Chondrocyte (in vitro differentiated cells): ENCODE measurements at regions not wholly inside any gene's neighbourhood (a gene's known extent, or its start where the extent isn't known, plus 50 kb on each side); places are given as distances from the start of the nearest gene placed in this dataset.

Experiments
- DNase-seq: peaks from one replicate; pipeline ENCODE4 v3.0.0; 2021; ENCODE audit warnings: mixed read lengths, low spot score
- H3K27ac Mint-ChIP-seq: one replicate; pipeline ENCODE4 v1.8.0; 2021; ENCODE audit warnings: mild to moderate bottlenecking, moderate library complexity, mixed read lengths; ENCODE audit not compliant: unreplicated experiment
- H3K27me3 Mint-ChIP-seq: 2 replicates; pipeline ENCODE4 v1.8.0; 2021; ENCODE audit warnings: low read depth, mixed read lengths
- H3K36me3 Mint-ChIP-seq: 2 replicates; pipeline ENCODE4 v1.8.0; 2021; ENCODE audit warnings: low read depth, mixed read lengths
- H3K4me1 Mint-ChIP-seq: 2 replicates; pipeline ENCODE4 v1.8.0; 2021; ENCODE audit warnings: low read depth, mild to moderate bottlenecking, mixed read lengths
- H3K4me3 Mint-ChIP-seq: one replicate; pipeline ENCODE4 v1.8.0; 2021; ENCODE audit warnings: mild to moderate bottlenecking, moderate library complexity, mixed read lengths; ENCODE audit not compliant: unreplicated experiment
- H3K9me3 Mint-ChIP-seq: 2 replicates; pipeline ENCODE4 v1.8.0; 2021; ENCODE audit warnings: low read depth, mixed read lengths
- TF ChIP-seq, protein P1 (sequence below): fragments of 200-600 bp; sonication (generic); IDR thresholded peaks from 2 replicates; pipeline ENCODE4 v1.5.0; 2021; ENCODE audit warnings: antibody characterized with exemption, mild to moderate bottlenecking, moderate library complexity

DNA sequence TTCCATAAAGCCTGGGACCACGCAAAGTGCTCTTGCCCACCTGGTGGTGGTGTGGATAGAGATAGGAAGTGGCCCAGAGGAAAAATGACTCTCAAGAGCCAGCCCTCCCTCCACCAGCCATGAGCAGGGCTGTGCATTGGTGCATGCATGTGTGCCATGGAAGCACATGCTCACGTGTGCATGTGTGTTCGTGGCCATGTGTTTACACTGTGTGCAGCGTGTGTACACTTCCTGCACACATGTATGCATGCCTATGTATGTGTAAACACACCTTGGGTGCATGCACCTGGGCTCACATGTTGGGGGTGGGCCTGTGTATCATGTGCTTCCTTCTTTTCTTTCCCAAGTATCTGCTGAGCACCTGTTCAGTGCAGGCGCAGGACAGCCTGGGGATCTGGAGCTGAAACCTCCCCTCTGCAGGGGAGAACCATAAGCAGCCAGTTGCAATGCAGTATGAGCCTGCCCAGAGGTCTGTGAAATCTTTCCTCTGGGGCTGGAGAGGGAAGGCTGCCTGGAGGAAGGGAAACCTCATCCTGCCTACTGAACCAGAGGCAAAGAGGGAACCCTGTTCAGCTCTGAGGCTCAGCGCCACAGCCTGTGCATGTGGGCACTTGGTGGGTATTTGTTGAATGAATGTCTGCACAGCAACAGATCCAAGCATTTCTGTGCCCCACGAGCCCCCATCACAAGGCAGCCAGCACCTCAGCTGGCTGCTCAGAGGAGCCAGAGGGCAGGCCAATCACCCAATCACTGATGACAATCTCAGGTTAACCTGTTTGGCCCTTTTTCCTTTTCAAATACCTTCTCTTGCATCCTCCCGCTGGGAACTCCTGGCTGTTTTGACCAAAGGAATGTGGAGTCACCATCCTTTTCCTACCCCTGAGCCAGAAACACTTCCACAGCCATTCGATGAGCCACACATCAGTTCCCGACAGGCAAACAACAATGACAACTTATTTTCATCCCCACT is 327.0 kb downstream of the NPHP4 start:
- no peak overlapping the region for H3K4me3 Mint-ChIP-seq
- TF ChIP-seq, protein P1, sequence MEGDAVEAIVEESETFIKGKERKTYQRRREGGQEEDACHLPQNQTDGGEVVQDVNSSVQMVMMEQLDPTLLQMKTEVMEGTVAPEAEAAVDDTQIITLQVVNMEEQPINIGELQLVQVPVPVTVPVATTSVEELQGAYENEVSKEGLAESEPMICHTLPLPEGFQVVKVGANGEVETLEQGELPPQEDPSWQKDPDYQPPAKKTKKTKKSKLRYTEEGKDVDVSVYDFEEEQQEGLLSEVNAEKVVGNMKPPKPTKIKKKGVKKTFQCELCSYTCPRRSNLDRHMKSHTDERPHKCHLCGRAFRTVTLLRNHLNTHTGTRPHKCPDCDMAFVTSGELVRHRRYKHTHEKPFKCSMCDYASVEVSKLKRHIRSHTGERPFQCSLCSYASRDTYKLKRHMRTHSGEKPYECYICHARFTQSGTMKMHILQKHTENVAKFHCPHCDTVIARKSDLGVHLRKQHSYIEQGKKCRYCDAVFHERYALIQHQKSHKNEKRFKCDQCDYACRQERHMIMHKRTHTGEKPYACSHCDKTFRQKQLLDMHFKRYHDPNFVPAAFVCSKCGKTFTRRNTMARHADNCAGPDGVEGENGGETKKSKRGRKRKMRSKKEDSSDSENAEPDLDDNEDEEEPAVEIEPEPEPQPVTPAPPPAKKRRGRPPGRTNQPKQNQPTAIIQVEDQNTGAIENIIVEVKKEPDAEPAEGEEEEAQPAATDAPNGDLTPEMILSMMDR: no peak
- H3K4me1 Mint-ChIP-seq: no peaks in the 10 kb centered on the region
- peaks cover 15% of the 10 kb centered on the region for H3K9me3 Mint-ChIP-seq
- no peaks in the 10 kb centered on the region for H3K27me3 Mint-ChIP-seq
- no peak overlapping the region for H3K27ac Mint-ChIP-seq
- no peak for DNase-seq
- no peaks in the 10 kb centered on the region for H3K36me3 Mint-ChIP-seq

DNA sequence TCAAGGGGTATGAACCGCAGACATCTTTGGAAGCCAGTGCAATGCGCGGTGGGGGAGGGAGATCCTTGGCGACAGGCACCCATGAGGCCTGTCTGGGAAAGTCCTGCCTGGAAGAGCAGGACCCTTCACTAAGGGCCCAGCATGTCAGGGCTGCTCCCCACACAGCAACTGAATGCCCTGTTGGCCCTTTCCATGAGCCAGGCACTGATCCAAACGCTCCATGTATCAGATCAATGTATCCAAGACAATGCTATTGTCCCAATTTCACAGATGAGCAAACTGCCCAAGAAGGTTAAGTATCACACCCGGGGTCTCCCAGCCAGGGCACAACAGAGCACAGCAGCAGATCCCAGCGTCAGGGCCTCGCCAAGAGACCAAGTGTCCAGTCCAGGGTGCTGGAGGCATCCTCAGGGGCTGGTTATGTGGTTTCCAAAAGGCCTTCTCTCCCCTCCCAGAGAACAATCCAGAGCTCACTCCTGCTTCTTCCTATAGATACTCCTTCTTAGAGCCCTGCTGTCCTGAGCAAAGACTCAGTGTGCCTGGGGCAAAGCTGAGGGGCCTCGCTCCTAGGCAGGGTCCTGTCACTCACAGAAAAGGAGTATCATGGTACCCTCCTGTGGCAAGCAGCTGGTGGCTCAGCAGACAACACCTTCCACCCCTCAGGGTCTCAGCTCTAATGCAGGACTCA is 328.0 kb downstream of the NPHP4 start:
- no peak overlapping the region for H3K4me3 Mint-ChIP-seq
- no peaks in the 10 kb centered on the region for H3K4me1 Mint-ChIP-seq
- TF ChIP-seq, protein P1: no peak
- no peak for DNase-seq
- no peaks in the 10 kb centered on the region for H3K36me3 Mint-ChIP-seq
- H3K9me3 Mint-ChIP-seq: peaks cover 15% of the 10 kb centered on the region
- H3K27ac Mint-ChIP-seq: no peak overlapping the region
- no peaks in the 10 kb centered on the region for H3K27me3 Mint-ChIP-seq

DNA sequence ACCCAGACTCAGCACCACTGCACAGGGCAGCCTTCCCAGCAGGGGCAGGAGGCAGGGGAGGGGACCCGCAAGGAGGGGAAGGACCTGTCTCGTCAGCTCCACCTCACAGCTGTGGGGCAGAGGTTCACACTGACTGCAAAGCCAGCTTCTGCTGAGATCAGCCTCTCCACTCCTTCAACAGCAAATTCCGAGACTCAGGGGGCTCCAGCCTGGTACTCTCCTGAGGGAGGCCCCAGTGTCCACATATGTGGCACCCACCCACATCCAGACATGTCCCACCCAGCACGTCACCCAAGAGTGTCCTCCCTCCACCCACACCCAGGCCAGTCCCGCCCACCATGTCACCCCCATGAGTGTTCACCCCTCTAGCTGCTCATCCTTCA is 329.5 kb downstream of the NPHP4 start:
- no peaks in the 10 kb centered on the region for H3K4me1 Mint-ChIP-seq
- no peak overlapping the region for H3K4me3 Mint-ChIP-seq
- no peak for DNase-seq
- H3K27me3 Mint-ChIP-seq: no peaks in the 10 kb centered on the region
- TF ChIP-seq, protein P1: no peak
- H3K9me3 Mint-ChIP-seq: peaks cover 13% of the 10 kb centered on the region
- H3K36me3 Mint-ChIP-seq: no peaks in the 10 kb centered on the region
- no peak overlapping the region for H3K27ac Mint-ChIP-seq

DNA sequence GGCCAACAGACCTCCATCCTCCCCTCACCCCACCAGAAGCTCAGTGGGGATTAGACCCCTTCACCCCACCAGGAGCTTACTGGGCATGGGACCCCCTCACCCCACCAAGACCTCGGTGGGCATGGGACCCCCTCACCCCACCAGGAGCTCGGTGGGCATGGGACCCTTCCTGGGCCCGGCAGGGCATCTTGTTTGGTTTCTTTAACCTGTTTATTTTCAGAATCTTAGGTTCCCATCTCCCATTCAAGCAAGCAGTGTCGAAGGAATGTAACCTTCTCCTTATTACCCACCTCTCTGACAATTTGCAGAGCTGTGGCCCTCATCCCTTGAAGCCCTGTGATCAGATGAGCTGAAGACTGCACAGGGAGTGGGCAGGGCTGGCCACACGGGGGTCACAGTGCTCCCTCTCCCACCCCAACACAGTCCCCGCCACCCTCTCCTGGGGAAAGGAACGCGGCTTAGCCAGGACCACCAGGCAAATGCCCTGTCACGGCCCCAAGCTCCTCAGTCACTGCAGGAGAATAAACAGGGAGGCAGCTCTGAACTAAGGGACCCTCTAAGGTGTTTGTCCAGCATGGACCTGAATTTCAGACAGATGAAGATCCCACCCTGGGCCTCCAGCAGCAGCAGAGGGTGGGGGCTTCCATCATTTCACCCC is 330.0 kb downstream of the NPHP4 start:
- Mint-ChIP-seq H3K4me3 (no peak overlapping the region), H3K36me3 (no peaks in the 10 kb centered on the region), H3K4me1 (no peaks in the 10 kb centered on the region), H3K27me3 (no peaks in the 10 kb centered on the region), H3K9me3 (peaks cover 13% of the 10 kb centered on the region), H3K27ac (no peak overlapping the region)
- TF ChIP-seq, protein P1: no peak
- DNase-seq: no peak
